Stomach (tissue), 8 donors: ENCODE measurements at regions not wholly inside any gene's neighbourhood (a gene's known extent, or its start where the extent isn't known, plus 50 kb on each side); places are given as distances from the start of the nearest gene placed in this dataset.

Experiments used
- DNase-seq, 2 donors: peaks; one replicate each; pipeline versions ENCODE4 v3.0.0 to v3.0.0-alpha.2; 2013 to 2019
- H3K27ac ChIP-seq, 5 donors: fragments of 200-600 bp in 4 of 5; sonication (generic) in 4 of 5; one replicate each; pipeline ENCODE4 v1.5.1; 2013 to 2019; ENCODE audit warnings: mild to moderate bottlenecking in 1 of 5, moderate library complexity in 1 of 5
- H3K27me3 ChIP-seq, 3 donors: fragments of 200-600 bp; sonication (generic); one replicate each; pipeline ENCODE4 v1.5.1; 2017 to 2019; ENCODE audit warnings: mixed run types in 1 of 3
- H3K36me3 ChIP-seq, 4 donors: fragments of 200-600 bp; sonication (generic); 1 replicate in 3 of 4; 2 replicates in 1 of 4; pipeline ENCODE4 v1.5.1; 2016 to 2019
- H3K4me1 ChIP-seq, 4 donors: fragments of 200-600 bp; sonication (generic); one replicate each; pipeline ENCODE4 v1.5.1; 2016 to 2019
- H3K4me3 ChIP-seq, 4 donors: fragments of 200-600 bp; sonication (generic) in 3 of 4; one replicate each; pipeline ENCODE4 v1.5.1; 2016 to 2019; ENCODE audit warnings: mild to moderate bottlenecking in 1 of 4
- H3K9me3 ChIP-seq, 4 donors: fragments of 200-600 bp; sonication (generic); one replicate each; pipeline ENCODE4 v1.5.1; 2016 to 2019
- CTCF ChIP-seq, 7 experiments: fragments of 450-650 bp in 4 of 7; fragments of 200-600 bp in 3 of 7; sonication (generic) in 3 of 7; IDR thresholded peaks; one replicate each; pipeline ENCODE4 v1.5.1; 2016 to 2019; ENCODE audit warnings: antibody characterized with exemption in 7 of 7, control low read depth in 2 of 7, mild to moderate bottlenecking in 1 of 7
- EP300 ChIP-seq: sonication (generic); formaldehyde crosslinking; IDR thresholded peaks from one replicate; pipeline ENCODE4 v1.6.1; 2017; ENCODE audit warnings: antibody characterized with exemption
- POLR2A ChIP-seq, 4 donors: fragments of 450-650 bp; IDR thresholded peaks; one replicate each; pipeline ENCODE4 v1.6.1; 2016; ENCODE audit warnings: antibody characterized with exemption in 4 of 4, control low read depth in 2 of 4, mild to moderate bottlenecking in 1 of 4, moderate library complexity in 1 of 4
- POLR2AphosphoS5 ChIP-seq, 3 donors: sonication (generic); formaldehyde crosslinking; IDR thresholded peaks; one replicate each; pipeline ENCODE4 v1.6.1; 2016; ENCODE audit warnings: antibody characterized with exemption in 3 of 3
- WGBS, 5 donors: extraction: QIAGEN DNeasy Blood & Tissue Kit in 3 of 5; methylation state at CpG; one replicate each; pipeline versions ENCODE4 v1.1.5 to v1.1.7; 2013 to 2018; 5-methylcytosine and 5-hydroxymethylcytosine counted together
- intact Hi-C: fragments of 100-400 bp; cut with DNase I; formaldehyde crosslinking; loops from one replicate; pipeline ENCODE4 v1.15.1; 2023; ENCODE audit warnings: low total_unique reads
- donor health status: healthy with polysubstance abuse.
- donor health status: Bipolar disorder and iron deficiency.
- donor health status: healthy.

- no peaks in the 10 kb centered on the region for H3K9me3 ChIP-seq
- no peak overlapping the region for H3K27ac ChIP-seq
- no peak for TF ChIP-seq POLR2AphosphoS5 (IDR thresholded peaks at IDR 0.05)
- no peak for TF ChIP-seq CTCF (IDR thresholded peaks at IDR 0.05)
- TF ChIP-seq EP300 = no peak
- no peak for TF ChIP-seq POLR2A (IDR thresholded peaks at IDR 0.05)
- no peaks in the 10 kb centered on the region for H3K4me1 ChIP-seq
- 91 to 97% (median 96%) methylated on average over 4 of the region's 4 CpGs for WGBS, 5 donors
- H3K4me3 ChIP-seq = no peak overlapping the region
- intact Hi-C loops = no loop called here
- H3K27me3 ChIP-seq = no peaks in the 10 kb centered on the region
- no peaks in the 10 kb centered on the region for H3K36me3 ChIP-seq
- DNase-seq = no peak
Observed at GRCh38 chr1:59033761-59034160, 249.9 kb upstream of the JUN start.

- H3K4me3 ChIP-seq = no peak overlapping the region
- no peaks in the 10 kb centered on the region for H3K27me3 ChIP-seq
- H3K27ac ChIP-seq = no peak overlapping the region
- TF ChIP-seq POLR2A (IDR thresholded peaks at IDR 0.05) = no peak
- TF ChIP-seq CTCF (IDR thresholded peaks at IDR 0.05) = no peak
- TF ChIP-seq EP300 = no peak
- no peak for TF ChIP-seq POLR2AphosphoS5 (IDR thresholded peaks at IDR 0.05)
- intact Hi-C loops = no loop called here
- H3K9me3 ChIP-seq = no peaks in the 10 kb centered on the region
- WGBS, 5 donors = 77 to 89% (median 85%) methylated on average over 10 of the region's 10 CpGs
- no peaks in the 10 kb centered on the region for H3K36me3 ChIP-seq
- DNase-seq = no peak
- H3K4me1 ChIP-seq = no peaks in the 10 kb centered on the region
Observed at GRCh38 chr1:59034925-59035324, 251.1 kb upstream of the JUN start.

GRCh38 chr1:59039551-59039950 is 255.7 kb upstream of the JUN start:
- H3K27me3 ChIP-seq = no peaks in the 10 kb centered on the region
- H3K4me1 ChIP-seq = peaks cover 6 to 26% (median 8%) of the 10 kb centered on the region in 4 donors
- WGBS, 5 donors = 70 to 89% (median 87%) methylated on average over 5 of the region's 5 CpGs
- no peaks in the 10 kb centered on the region for H3K9me3 ChIP-seq
- DNase-seq = no peak
- no peak for TF ChIP-seq POLR2AphosphoS5 (IDR thresholded peaks at IDR 0.05)
- TF ChIP-seq CTCF (IDR thresholded peaks at IDR 0.05) = no peak
- TF ChIP-seq POLR2A (IDR thresholded peaks at IDR 0.05) = no peak
- TF ChIP-seq EP300 = no peak
- intact Hi-C loops = no loop called here
- H3K4me3 ChIP-seq = no peak overlapping the region
- H3K36me3 ChIP-seq = no peaks in the 10 kb centered on the region
- H3K27ac ChIP-seq = no peak overlapping the region

GRCh38 chr1:59040486-59040885 is 256.4 kb upstream of the FGGY start:
- TF ChIP-seq EP300 = no peak
- no peak for TF ChIP-seq CTCF (IDR thresholded peaks at IDR 0.05)
- TF ChIP-seq POLR2AphosphoS5 (IDR thresholded peaks at IDR 0.05) = no peak
- no peak for TF ChIP-seq POLR2A (IDR thresholded peaks at IDR 0.05)
- no peaks in the 10 kb centered on the region for H3K36me3 ChIP-seq
- DNase-seq = no peak
- no peaks in the 10 kb centered on the region for H3K27me3 ChIP-seq
- 84 to 99% (median 91%) methylated on average over 2 of the region's 2 CpGs for WGBS, 5 donors
- no peak overlapping the region for H3K4me3 ChIP-seq
- H3K27ac ChIP-seq = no peak overlapping the region
- no peaks in the 10 kb centered on the region for H3K9me3 ChIP-seq
- H3K4me1 ChIP-seq = peaks cover 8 to 35% (median 15%) of the 10 kb centered on the region in 4 donors
- intact Hi-C loops = no loop called here
